Fibroblast of lung (primary cell): ENCODE measurements at regions not wholly inside any gene's neighbourhood (a gene's known extent, or its start where the extent isn't known, plus 50 kb on each side); places are given as distances from the start of the nearest gene placed in this dataset.

ENCODE experiments used
- DNase-seq, 2 donors: peaks; one replicate each; pipeline versions ENCODE4 v3.0.0 to v3.0.0-alpha.2; 2010; ENCODE audit warnings: low read depth in 2 of 2
- H2AFZ ChIP-seq: 2 replicates; pipeline ENCODE4 v1.5.1; 2012; ENCODE audit warnings: low read length, control low read depth, inconsistent platforms
- H3K27ac ChIP-seq: 2 replicates; pipeline ENCODE4 v1.5.1; 2011; ENCODE audit warnings: low read length, control low read depth; ENCODE audit not compliant: insufficient read depth
- H3K27me3 ChIP-seq: 2 replicates; pipeline ENCODE4 v1.5.1; 2011; ENCODE audit warnings: mild to moderate bottlenecking, low read length; ENCODE audit not compliant: control insufficient read depth, insufficient read depth
- H3K36me3 ChIP-seq: 2 replicates; pipeline ENCODE4 v1.5.1; 2011; ENCODE audit warnings: low read length; ENCODE audit not compliant: control insufficient read depth, insufficient read depth
- H3K4me1 ChIP-seq: 2 replicates; pipeline ENCODE4 v1.5.1; 2011; ENCODE audit warnings: low read length; ENCODE audit not compliant: control insufficient read depth, insufficient read depth; ENCODE audit errors: extremely low read depth
- H3K4me2 ChIP-seq: 2 replicates; pipeline ENCODE4 v1.5.1; 2011; ENCODE audit warnings: low read length, control low read depth; ENCODE audit not compliant: insufficient read depth; ENCODE audit errors: extremely low read depth
- H3K4me3 ChIP-seq, 4 experiments: fragments of 200-600 bp in 1 of 4; sonication (generic) in 1 of 4; replicated peaks in 1 of 4; 2 replicates each; pipeline ENCODE4 v1.5.1; 2011 to 2016; ENCODE audit warnings: low read length in 4 of 4, low read depth in 3 of 4, mild to moderate bottlenecking in 3 of 4, control low read depth in 2 of 4, inconsistent platforms in 1 of 4, mixed read lengths in 1 of 4; ENCODE audit not compliant: insufficient read depth in 1 of 4; ENCODE audit errors: control extremely low read depth in 1 of 4
- H3K79me2 ChIP-seq: 2 replicates; pipeline ENCODE4 v1.5.1; 2012; ENCODE audit warnings: mild to moderate bottlenecking, low read length, inconsistent platforms; ENCODE audit not compliant: control insufficient read depth, insufficient read depth
- H3K9ac ChIP-seq: 2 replicates; pipeline ENCODE4 v1.5.1; 2011; ENCODE audit warnings: mild to moderate bottlenecking, low read length, control low read depth; ENCODE audit not compliant: insufficient read depth
- H3K9me3 ChIP-seq: 2 replicates; pipeline ENCODE4 v1.5.1; 2012; ENCODE audit warnings: low read depth, low read length; ENCODE audit not compliant: control insufficient read depth, insufficient read depth
- H4K20me1 ChIP-seq: 2 replicates; pipeline ENCODE4 v1.5.1; 2011; ENCODE audit warnings: low read length; ENCODE audit not compliant: control insufficient read depth, insufficient read depth; ENCODE audit errors: extremely low read depth
- EZH2 ChIP-seq: IDR thresholded peaks from 2 replicates; pipeline ENCODE4 v1.5.1; 2012; ENCODE audit warnings: low read length, control low read depth, mild to moderate bottlenecking; ENCODE audit errors: missing control alignments
- TF ChIP-seq, protein P1 (sequence below), 2 donors: IDR thresholded peaks in 1 of 2; conservative IDR thresholded peaks in 1 of 2; 1 replicate in 1 of 2; 2 replicates in 1 of 2; pipeline ENCODE4 v1.5.1; 2011 to 2012; ENCODE audit warnings: low read length in 2 of 2, control low read depth in 1 of 2, inconsistent platforms in 1 of 2, low read depth in 1 of 2, mild to moderate bottlenecking in 1 of 2

DNA sequence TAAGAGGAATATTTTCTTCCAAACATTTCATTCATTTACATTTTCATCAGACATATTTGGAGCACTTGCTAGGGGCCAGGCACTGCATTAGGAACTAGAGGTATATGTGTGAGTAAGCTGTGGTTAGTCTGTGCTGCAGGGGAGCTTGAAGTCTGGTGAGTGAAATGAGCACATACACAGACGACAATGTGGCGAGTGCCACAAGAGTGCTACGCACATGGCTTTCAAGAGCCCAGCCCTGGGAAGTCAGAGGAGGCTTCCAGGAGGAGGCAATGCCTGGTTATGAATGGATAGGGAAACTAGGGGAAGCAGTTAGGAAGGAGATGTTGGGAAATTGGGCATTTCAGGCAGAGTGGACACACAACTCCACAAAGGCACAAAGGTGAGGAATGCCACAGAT, 171.8 kb downstream of the IER5 start:
- Histone ChIP-seq H3K4me3 (no peak overlapping the region), H3K27ac (no peak overlapping the region)
- TF ChIP-seq, protein P1, sequence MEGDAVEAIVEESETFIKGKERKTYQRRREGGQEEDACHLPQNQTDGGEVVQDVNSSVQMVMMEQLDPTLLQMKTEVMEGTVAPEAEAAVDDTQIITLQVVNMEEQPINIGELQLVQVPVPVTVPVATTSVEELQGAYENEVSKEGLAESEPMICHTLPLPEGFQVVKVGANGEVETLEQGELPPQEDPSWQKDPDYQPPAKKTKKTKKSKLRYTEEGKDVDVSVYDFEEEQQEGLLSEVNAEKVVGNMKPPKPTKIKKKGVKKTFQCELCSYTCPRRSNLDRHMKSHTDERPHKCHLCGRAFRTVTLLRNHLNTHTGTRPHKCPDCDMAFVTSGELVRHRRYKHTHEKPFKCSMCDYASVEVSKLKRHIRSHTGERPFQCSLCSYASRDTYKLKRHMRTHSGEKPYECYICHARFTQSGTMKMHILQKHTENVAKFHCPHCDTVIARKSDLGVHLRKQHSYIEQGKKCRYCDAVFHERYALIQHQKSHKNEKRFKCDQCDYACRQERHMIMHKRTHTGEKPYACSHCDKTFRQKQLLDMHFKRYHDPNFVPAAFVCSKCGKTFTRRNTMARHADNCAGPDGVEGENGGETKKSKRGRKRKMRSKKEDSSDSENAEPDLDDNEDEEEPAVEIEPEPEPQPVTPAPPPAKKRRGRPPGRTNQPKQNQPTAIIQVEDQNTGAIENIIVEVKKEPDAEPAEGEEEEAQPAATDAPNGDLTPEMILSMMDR (conservative IDR thresholded peaks at IDR 0.05 in 1 of 2, IDR thresholded peaks at IDR 0.05 in 1 of 2; ENCODE audit: low read depth in 1 of 2, low read length in 2 of 2) = no peak
- TF ChIP-seq EZH2 = no peak

GRCh38 chr1:181260994-181261393, 172.5 kb downstream of the IER5 start:
- H2AFZ ChIP-seq = no peak overlapping the region

More for the DNA sequence above, 171.8 kb downstream of the IER5 start:
- Histone ChIP-seq H3K9ac (no peak overlapping the region), H3K27me3 (peaks cover 3% of the 10 kb centered on the region), H3K4me1 (peaks cover 4% of the 10 kb centered on the region), H3K9me3 (no peaks in the 10 kb centered on the region), H4K20me1 (no peaks in the 10 kb centered on the region), H3K4me2 (no peak overlapping the region), H2AFZ (no peak overlapping the region), H3K36me3 (no peaks in the 10 kb centered on the region), H3K79me2 (no peaks in the 10 kb centered on the region)
- no peak for DNase-seq

GRCh38 chr1:181262069-181262468, 173.6 kb downstream of the IER5 start:
- no peak overlapping the region for H3K27ac ChIP-seq
- H3K36me3 ChIP-seq = no peaks in the 10 kb centered on the region
- no peak for DNase-seq
- H3K79me2 ChIP-seq = no peaks in the 10 kb centered on the region
- H3K9me3 ChIP-seq = no peaks in the 10 kb centered on the region
- no peaks in the 10 kb centered on the region for H3K4me1 ChIP-seq
- H4K20me1 ChIP-seq = no peaks in the 10 kb centered on the region
- H3K27me3 ChIP-seq = peaks cover 3% of the 10 kb centered on the region
- no peak overlapping the region for H3K4me3 ChIP-seq
- TF ChIP-seq, protein P1 (conservative IDR thresholded peaks at IDR 0.05 in 1 of 2, IDR thresholded peaks at IDR 0.05 in 1 of 2; ENCODE audit: low read depth in 1 of 2, low read length in 2 of 2) = no peak
- no peak for TF ChIP-seq EZH2
- H2AFZ ChIP-seq = no peak overlapping the region
- H3K4me2 ChIP-seq = no peak overlapping the region
- H3K9ac ChIP-seq = no peak overlapping the region

More at GRCh38 chr1:181260994-181261393, 172.5 kb downstream of the IER5 start:
- Histone ChIP-seq H4K20me1 (no peaks in the 10 kb centered on the region), H3K79me2 (no peaks in the 10 kb centered on the region), H3K9ac (no peak overlapping the region), H3K27me3 (peaks cover 3% of the 10 kb centered on the region), H3K27ac (no peak overlapping the region), H3K4me1 (peaks cover under 1% of the 10 kb centered on the region), H3K9me3 (no peaks in the 10 kb centered on the region), H3K36me3 (no peaks in the 10 kb centered on the region), H3K4me2 (no peak overlapping the region), H3K4me3 (no peak overlapping the region)
- no peak for TF ChIP-seq EZH2
- TF ChIP-seq, protein P1 (conservative IDR thresholded peaks at IDR 0.05 in 1 of 2, IDR thresholded peaks at IDR 0.05 in 1 of 2; ENCODE audit: low read depth in 1 of 2, low read length in 2 of 2) = no peak
- DNase-seq = no peak
